ENCODE measurements at regions not wholly inside any gene's neighbourhood (a gene's known extent, or its start where the extent isn't known, plus 50 kb on each side); places are given as distances from the start of the nearest gene placed in this dataset.

DNA sequence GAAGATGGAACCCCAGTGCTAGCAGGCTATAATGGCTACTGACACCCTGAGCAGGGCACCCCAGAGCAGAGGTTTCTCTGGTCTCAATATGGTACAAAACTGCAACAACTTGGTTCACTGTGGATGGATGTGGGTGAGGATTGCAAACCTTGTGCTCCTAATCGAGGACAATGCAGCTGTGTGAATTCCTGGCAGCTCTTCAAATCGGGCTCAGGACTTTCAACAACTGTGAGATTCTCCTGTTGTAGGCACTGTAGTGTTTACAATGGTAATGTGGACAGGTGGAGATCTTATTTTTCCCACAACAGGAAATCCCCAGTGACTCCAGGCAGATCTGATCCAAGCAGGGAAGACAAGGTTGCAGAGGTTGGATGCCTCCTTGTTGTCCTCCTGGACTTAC is 101.5 kb downstream of the RCHY1 start:
- TF ChIP-seq ZNF589 (CRISPR knock-in tag; IDR thresholded peaks at IDR 0.05; ENCODE audit: low read depth) = no peak
- no peak for TF ChIP-seq FOXP4 (CRISPR knock-in tag; IDR thresholded peaks at IDR 0.05; ENCODE audit: borderline replicate concordance)
- TF ChIP-seq TEAD2 (tag; IDR thresholded peaks at IDR 0.05) = no peak
- no peak for TF ChIP-seq ARID4B (CRISPR knock-in tag; IDR thresholded peaks at IDR 0.05)
- TF ChIP-seq SMARCB1 (IDR thresholded peaks at IDR 0.05; ENCODE audit: insufficient read length, low read depth) = no peak
- TF ChIP-seq HDAC6 (IDR thresholded peaks at IDR 0.05; ENCODE audit: low read depth, low read length) = no peak
- no peak for TF ChIP-seq CTCF (IDR thresholded peaks at IDR 0.05 in 2 of 3, conservative IDR thresholded peaks at IDR 0.05 in 1 of 3; ENCODE audit: insufficient read depth in 2 of 3, low read depth in 1 of 3, low read length in 3 of 3)
- no peak for TF ChIP-seq ZNF311 (CRISPR knock-in tag; IDR thresholded peaks at IDR 0.05)
- TF ChIP-seq RERE (CRISPR knock-in tag; IDR thresholded peaks at IDR 0.05; ENCODE audit: borderline replicate concordance) = no peak
- no peak for TF ChIP-seq MCM3 (IDR thresholded peaks at IDR 0.05)
- TF ChIP-seq ZNF146 (CRISPR knock-in tag; IDR thresholded peaks at IDR 0.05; ENCODE audit: unreplicated experiment) = no peak
- no peak for TF ChIP-seq SRF (CRISPR knock-in tag; IDR thresholded peaks at IDR 0.05)
- TF ChIP-seq HNRNPH1 (optimal IDR thresholded peaks at IDR 0.05; ENCODE audit: low read depth, low read length) = no peak
- no peak for TF ChIP-seq MAX (CRISPR knock-in tag; IDR thresholded peaks at IDR 0.05)
